NCI-H1436 treated with DMSO at 0.1 percent for 48 hours (cell line): ENCODE measurements at regions not wholly inside any gene's neighbourhood (a gene's known extent, or its start where the extent isn't known, plus 50 kb on each side); places are given as distances from the start of the nearest gene placed in this dataset.
"Not testable (repeated sequence)": the region's sequence is repeated elsewhere in the genome, so short reads cannot be mapped to it uniquely, and the experiment has no call there.

ENCODE experiments used
- DNase-seq: peaks from one replicate; lab custom pipeline; 2025; lab: John Stamatoyannopoulos, UW

GRCh38 chr2:4695281-4695861 lies 992.0 kb downstream of the DCDC2C start:
- DNase-seq: no peak

GRCh38 chr2:4715065-4715464 lies 977.1 kb upstream of the SOX11 start:
- DNase-seq: no peak

- no peak for DNase-seq
These were observed 973.4 kb upstream of the SOX11 start for GRCh38 chr2:4718777-4719176.

GRCh38 chr2:4725618-4726017 lies 966.6 kb upstream of the SOX11 start:
- no peak for DNase-seq

- DNase-seq: no peak
These were observed 959.6 kb upstream of the SOX11 start for GRCh38 chr2:4732560-4732959.

GRCh38 chr2:4745056-4745991 lies 946.9 kb upstream of the SOX11 start:
- DNase-seq: peak; percentile 91

- no peak for DNase-seq
These were observed 938.5 kb upstream of the SOX11 start for GRCh38 chr2:4753721-4754120.

- DNase-seq: peak; percentile 47
These were observed 929.2 kb upstream of the SOX11 start for GRCh38 chr2:4762951-4763376.

GRCh38 chr2:4765787-4766530 lies 926.2 kb upstream of the SOX11 start:
- DNase-seq: no peak

GRCh38 chr2:4775668-4776067 lies 916.5 kb upstream of the SOX11 start:
- no peak for DNase-seq

- no peak for DNase-seq
These were observed 911.5 kb upstream of the SOX11 start for GRCh38 chr2:4780679-4781078.

- no peak for DNase-seq
These were observed 909.5 kb upstream of the SOX11 start for GRCh38 chr2:4782647-4783046.

GRCh38 chr2:4791488-4791887 lies 900.7 kb upstream of the SOX11 start:
- DNase-seq: no peak

- no peak for DNase-seq
These were observed 900.1 kb upstream of the SOX11 start for GRCh38 chr2:4792126-4792525.

GRCh38 chr2:4803396-4803795 lies 888.8 kb upstream of the SOX11 start:
- DNase-seq: no peak

- DNase-seq: not testable (repeated sequence)
These were observed 878.0 kb upstream of the SOX11 start for GRCh38 chr2:4814137-4814536.

GRCh38 chr2:4827836-4828235 lies 864.3 kb upstream of the SOX11 start:
- DNase-seq: no peak

GRCh38 chr2:4828682-4829374 lies 863.4 kb upstream of the SOX11 start:
- DNase-seq: no peak

GRCh38 chr2:4831751-4832150 lies 860.4 kb upstream of the SOX11 start:
- no peak for DNase-seq

- no peak for DNase-seq
These were observed 859.5 kb upstream of the SOX11 start for GRCh38 chr2:4832642-4833041.

- no peak for DNase-seq
These were observed 853.6 kb upstream of the SOX11 start for GRCh38 chr2:4838626-4839025.

GRCh38 chr2:4840791-4841190 lies 851.4 kb upstream of the SOX11 start:
- DNase-seq: no peak
